IMR-90 (cell line): ENCODE measurements at regions not wholly inside any gene's neighbourhood (a gene's known extent, or its start where the extent isn't known, plus 50 kb on each side); places are given as distances from the start of the nearest gene placed in this dataset.

Experiments
- ATAC-seq: fragments of 200-7000 bp; cut with Tn5 transposase; 2 replicates; pipeline ENCODE4 v1.9.1; 2020; ENCODE audit warnings: low read depth, mild to moderate bottlenecking, moderate library complexity
- BruUV-seq: library from RNA; stranded (reverse); fragments of 400-500 nt; replicated peaks from 2 replicates; lab custom pipeline; 2021; lab: Mats Ljungman, UMichigan
- CTCF ChIA-PET: fragments of 300-600 bp; formaldehyde crosslinking; extraction: SDS; loops from one replicate; lab custom pipeline; 2021; ENCODE audit warnings: antibody characterized with exemption; lab: Yijun Ruan, JAX
- POLR2A ChIA-PET: fragments of 300-600 bp; sonication (Branson Sonifier 250); formaldehyde crosslinking; loops from one replicate; lab custom pipeline; 2022; ENCODE audit warnings: antibody characterized with exemption; ENCODE audit not compliant: unreplicated experiment; lab: Charles Lee
- DNase-seq: peaks from one replicate; pipeline ENCODE4 v3.0.0; 2013
- H2AFZ ChIP-seq: replicated peaks from 2 replicates; pipeline ENCODE3; 2013; ENCODE audit warnings: low read length, mild to moderate bottlenecking; ENCODE audit not compliant: poor library complexity
- H2AK5ac ChIP-seq: 2 replicates; pipeline ENCODE4 v1.6.1; 2013; ENCODE audit warnings: low read depth, low read length, inconsistent platforms
- H2AK9ac ChIP-seq: replicated peaks from 2 replicates; pipeline ENCODE3; 2013; ENCODE audit warnings: mild to moderate bottlenecking, low read depth, low read length, moderate library complexity; ENCODE audit not compliant: poor library complexity
- H2BK120ac ChIP-seq: 2 replicates; pipeline ENCODE4 v1.6.1; 2013; ENCODE audit warnings: low read depth, low read length, inconsistent platforms
- H2BK15ac ChIP-seq: 3 replicates; pipeline ENCODE4 v1.6.1; 2013; ENCODE audit warnings: low read depth, low read length, inconsistent platforms
- H2BK20ac ChIP-seq: 2 replicates; pipeline ENCODE4 v1.6.1; 2013; ENCODE audit warnings: low read depth, mild to moderate bottlenecking, inconsistent platforms, low read length, moderate library complexity
- H2BK5ac ChIP-seq: 2 replicates; pipeline ENCODE4 v1.6.1; 2013; ENCODE audit warnings: mild to moderate bottlenecking, low read depth, low read length, inconsistent platforms; ENCODE audit not compliant: poor library complexity, severe bottlenecking
- H3K14ac ChIP-seq: replicated peaks from 2 replicates; pipeline ENCODE4 v1.6.1; 2013; ENCODE audit warnings: low read depth, low read length, inconsistent platforms
- H3K18ac ChIP-seq: 2 replicates; pipeline ENCODE4 v1.6.1; 2013; ENCODE audit warnings: low read depth, low read length, control low read depth
- H3K23ac ChIP-seq: 2 replicates; pipeline ENCODE4 v1.6.1; 2013; ENCODE audit warnings: low read depth, low read length, inconsistent platforms
- H3K27ac ChIP-seq: 2 replicates; pipeline ENCODE4 v1.5.1; 2013; ENCODE audit warnings: mild to moderate bottlenecking, control low read depth, low read length; ENCODE audit not compliant: insufficient read depth
- H3K27me3 ChIP-seq: 2 replicates; pipeline ENCODE4 v1.6.1; 2013; ENCODE audit warnings: low read length; ENCODE audit not compliant: control insufficient read depth, insufficient read depth
- H3K36me3 ChIP-seq: 2 replicates; pipeline ENCODE4 v1.6.1; 2013; ENCODE audit warnings: low read length, mixed read lengths; ENCODE audit not compliant: control insufficient read depth, insufficient read depth
- H3K4ac ChIP-seq: 2 replicates; pipeline ENCODE4 v1.6.1; 2013; ENCODE audit warnings: low read depth, low read length, inconsistent platforms
- H3K4me1 ChIP-seq: 2 replicates; pipeline ENCODE4 v1.6.1; 2013; ENCODE audit warnings: low read length, mixed read lengths; ENCODE audit not compliant: control insufficient read depth, insufficient read depth
- H3K4me2 ChIP-seq: 2 replicates; pipeline ENCODE4 v1.6.1; 2013; ENCODE audit warnings: low read depth, mild to moderate bottlenecking, control low read depth, low read length, moderate library complexity
- H3K4me3 ChIP-seq: 2 replicates; pipeline ENCODE4 v1.5.1; 2013; ENCODE audit warnings: low read depth, mild to moderate bottlenecking, control low read depth, low read length, moderate library complexity; ENCODE audit not compliant: insufficient read depth
- H3K56ac ChIP-seq: 2 replicates; pipeline ENCODE4 v1.6.1; 2013; ENCODE audit warnings: low read length, inconsistent platforms; ENCODE audit not compliant: insufficient read depth; ENCODE audit errors: extremely low read depth
- H3K79me1 ChIP-seq, 2 experiments: 2 replicates each; pipeline ENCODE4 v1.6.1; 2013; ENCODE audit warnings: low read length in 2 of 2, inconsistent platforms in 1 of 2, low read depth in 1 of 2
- H3K9ac ChIP-seq: 2 replicates; pipeline ENCODE4 v1.6.1; 2013; ENCODE audit warnings: low read depth, low read length, control low read depth
- H3K9me1 ChIP-seq: 2 replicates; pipeline ENCODE4 v1.6.1; 2013; ENCODE audit warnings: low read length, inconsistent platforms; ENCODE audit not compliant: insufficient read depth
- H3K9me3 ChIP-seq: 2 replicates; pipeline ENCODE4 v1.6.1; 2013; ENCODE audit warnings: low read length; ENCODE audit not compliant: control insufficient read depth, insufficient read depth
- H4K20me1 ChIP-seq: 2 replicates; pipeline ENCODE4 v1.6.1; 2013; ENCODE audit warnings: low read length, inconsistent platforms; ENCODE audit not compliant: insufficient read depth
- H4K5ac ChIP-seq: 2 replicates; pipeline ENCODE4 v1.6.1; 2013; ENCODE audit warnings: mild to moderate bottlenecking, low read depth, low read length, control low read depth
- H4K8ac ChIP-seq, 2 experiments: 2 replicates each; pipeline ENCODE4 v1.6.1; 2013; ENCODE audit warnings: low read depth in 2 of 2, low read length in 2 of 2, control low read depth in 1 of 2, inconsistent platforms in 1 of 2
- H4K91ac ChIP-seq: 2 replicates; pipeline ENCODE4 v1.6.1; 2013; ENCODE audit warnings: low read depth, low read length, inconsistent platforms; ENCODE audit not compliant: insufficient read depth
- BHLHE40 ChIP-seq: fragments of 150-350 bp; IDR thresholded peaks from 2 replicates; pipeline ENCODE4 v1.6.1; 2016; ENCODE audit warnings: mild to moderate bottlenecking, low read depth, low read length
- FOS ChIP-seq: fragments of 150-350 bp; IDR thresholded peaks from 2 replicates; pipeline ENCODE4 v1.6.1; 2016; ENCODE audit warnings: low read depth, low read length
- MAZ ChIP-seq: IDR thresholded peaks from 2 replicates; pipeline ENCODE4 v1.6.1; 2012; ENCODE audit warnings: low read depth, mild to moderate bottlenecking, low read length, improper control_type of control experiment, moderate library complexity, borderline replicate concordance
- MXI1 ChIP-seq: IDR thresholded peaks from 2 replicates; pipeline ENCODE4 v1.6.1; 2012; ENCODE audit warnings: low read depth, mild to moderate bottlenecking, low read length, moderate library complexity, borderline replicate concordance
- NFE2L2 ChIP-seq: fragments of 150-350 bp; IDR thresholded peaks from 2 replicates; pipeline ENCODE4 v1.6.1; 2016; ENCODE audit warnings: low read depth, mild to moderate bottlenecking, low read length
- POLR2A ChIP-seq: IDR thresholded peaks from 2 replicates; pipeline ENCODE4 v1.6.1; 2012; ENCODE audit warnings: mild to moderate bottlenecking, low read depth, low read length
- RAD21 ChIP-seq: IDR thresholded peaks from 2 replicates; pipeline ENCODE4 v1.6.1; 2012; ENCODE audit warnings: low read length, improper control_type of control experiment
- SMC3 ChIP-seq: fragments of 150-350 bp; IDR thresholded peaks from 2 replicates; pipeline ENCODE4 v1.6.1; 2016; ENCODE audit warnings: low read depth, mild to moderate bottlenecking, antibody characterized with exemption, low read length, moderate library complexity
- WGBS, 2 experiments: methylation state at CpG; one replicate each; pipeline versions ENCODE4 v1.1.5 to v1.1.7; 2013; ENCODE audit warnings: missing lambda C conversion rate in 2 of 2; ENCODE audit not compliant: insufficient read length in 1 of 2; ENCODE audit errors: extremely low coverage in 2 of 2; 5-methylcytosine and 5-hydroxymethylcytosine counted together
- dilution Hi-C: fragments of 300-500 bp; cut with HindIII; formaldehyde crosslinking; loops from one replicate; pipeline ENCODE4 v1.14.3; 2018; ENCODE audit warnings: low sequenced_read_pairs; ENCODE audit not compliant: unreplicated experiment
- in situ Hi-C: fragments of 300-500 bp; cut with MboI; formaldehyde crosslinking; loops from 3 replicates; pipeline ENCODE4 v1.14.3; 2019; ENCODE audit warnings: low sequenced_read_pairs, inconsistent platforms, mixed read lengths
- intact Hi-C: fragments of 100-400 bp; cut with micrococcal nuclease; formaldehyde crosslinking; loops from 2 replicates; pipeline ENCODE4 v1.10.0; 2022
- TF ChIP-seq, protein P1 (sequence below): fragments of 150-350 bp; IDR thresholded peaks from 2 replicates; pipeline ENCODE4 v1.6.1; 2017; ENCODE audit warnings: mild to moderate bottlenecking, antibody characterized with exemption, low read length, low read depth

DNA sequence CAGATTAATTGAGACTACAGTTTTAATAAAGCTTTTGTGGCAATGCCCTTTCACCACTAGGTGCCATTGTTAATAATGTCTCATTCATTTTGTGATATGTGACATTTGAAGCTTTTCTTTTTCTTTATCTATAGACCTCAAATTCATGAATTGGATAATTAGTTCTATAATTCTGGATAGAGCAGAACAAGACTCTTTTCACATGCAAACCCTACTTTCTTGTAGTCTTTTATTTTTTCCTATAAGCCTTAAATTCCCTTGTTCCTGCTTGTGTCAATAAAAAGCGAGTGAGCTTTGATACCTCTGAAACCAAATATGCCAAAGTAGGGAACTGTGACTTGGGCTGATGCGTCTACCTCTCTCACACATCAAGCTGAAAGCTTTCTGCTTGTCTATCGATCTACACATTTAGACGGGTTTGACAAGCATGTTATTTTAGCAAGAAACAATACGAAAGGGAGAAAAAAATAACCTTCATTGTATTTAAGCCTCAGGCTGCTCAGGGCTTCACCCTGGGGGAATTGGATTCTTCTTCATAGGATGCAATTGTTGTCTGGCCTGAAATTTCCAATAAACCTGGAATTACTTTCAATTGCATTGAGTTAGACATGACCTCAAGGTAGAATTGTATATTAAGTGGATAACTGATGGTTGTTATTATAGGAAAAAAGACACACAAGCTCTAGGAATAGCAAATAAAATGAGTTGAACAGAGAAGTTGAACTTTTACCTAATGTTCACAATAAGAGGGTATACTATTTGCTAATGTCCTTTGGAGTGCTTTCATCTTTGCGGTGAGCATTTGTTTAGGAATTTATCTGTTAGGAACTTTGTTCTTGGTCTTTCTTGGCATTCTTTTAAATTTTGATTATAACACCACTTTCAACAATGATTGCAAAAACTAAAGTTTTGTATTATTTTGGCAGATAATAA, 1150.2 kb upstream of the PCDH9 start (continued):
- TF ChIP-seq RAD21, result no peak

DNA sequence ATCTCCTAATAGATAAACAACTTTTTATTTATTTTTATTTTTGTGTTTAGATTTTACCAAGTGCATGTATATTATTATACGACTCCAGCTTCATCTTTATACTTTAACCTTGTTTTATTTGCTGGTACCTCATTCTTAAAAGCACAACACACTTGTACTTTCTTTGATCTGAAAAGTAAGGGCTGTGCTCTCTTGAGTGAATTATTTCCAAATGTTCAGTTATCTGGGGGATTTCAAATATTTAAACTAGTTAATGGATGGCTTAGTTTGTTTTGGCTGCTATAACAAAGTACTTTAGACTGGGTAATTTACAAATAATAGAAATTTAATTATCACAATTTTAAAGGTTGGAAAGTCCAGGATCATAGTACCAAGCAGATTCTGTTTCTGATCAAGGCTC, 1148.2 kb upstream of the PCDH9 start:
- no peak overlapping the region for H3K56ac ChIP-seq
- no peak overlapping the region for H4K5ac ChIP-seq
- no peak overlapping the region for H2AFZ ChIP-seq
- H2AK9ac ChIP-seq, result no peak overlapping the region
- H3K4ac ChIP-seq, result no peak overlapping the region
- DNase-seq (no peak), ATAC-seq (no peak)
- in situ Hi-C loops (no loop called here), intact Hi-C loops (no loop called here), dilution Hi-C loops (no loop called here)
- POLR2A ChIA-PET, result no interaction called here
- H3K79me1 ChIP-seq, result no peaks in the 10 kb centered on the region
- no CpG with 5 or more reads among the region's 1 CpG for WGBS, 2 experiments
- no peak overlapping the region for H3K4me3 ChIP-seq
- no peaks in the 10 kb centered on the region for H3K27me3 ChIP-seq
- H3K9me3 ChIP-seq, result peaks cover 3% of the 10 kb centered on the region
- no peak overlapping the region for H2BK5ac ChIP-seq
- no peak overlapping the region for H2AK5ac ChIP-seq
- no peak overlapping the region for H4K91ac ChIP-seq
- no peaks in the 10 kb centered on the region for H4K20me1 ChIP-seq
- BruUV-seq, result no TSS peak
- no peaks in the 10 kb centered on the region for H3K36me3 ChIP-seq
- H2BK15ac ChIP-seq, result no peak overlapping the region
- H3K18ac ChIP-seq, result no peak overlapping the region
- H2BK20ac ChIP-seq, result no peak overlapping the region
- no peak overlapping the region for H3K9ac ChIP-seq
- no peaks in the 10 kb centered on the region for H3K4me1 ChIP-seq
- H3K14ac ChIP-seq, result no peak overlapping the region
- TF ChIP-seq FOS (no peak), SMC3 (no peak), MAZ (no peak), RAD21 (no peak), POLR2A (no peak), MXI1 (no peak), BHLHE40 (no peak), NFE2L2 (no peak)
- TF ChIP-seq, protein P1, sequence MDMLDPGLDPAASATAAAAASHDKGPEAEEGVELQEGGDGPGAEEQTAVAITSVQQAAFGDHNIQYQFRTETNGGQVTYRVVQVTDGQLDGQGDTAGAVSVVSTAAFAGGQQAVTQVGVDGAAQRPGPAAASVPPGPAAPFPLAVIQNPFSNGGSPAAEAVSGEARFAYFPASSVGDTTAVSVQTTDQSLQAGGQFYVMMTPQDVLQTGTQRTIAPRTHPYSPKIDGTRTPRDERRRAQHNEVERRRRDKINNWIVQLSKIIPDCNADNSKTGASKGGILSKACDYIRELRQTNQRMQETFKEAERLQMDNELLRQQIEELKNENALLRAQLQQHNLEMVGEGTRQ, result no peak
- H3K23ac ChIP-seq, result no peak overlapping the region
- no peak overlapping the region for H3K27ac ChIP-seq
- H3K9me1 ChIP-seq, result no peaks in the 10 kb centered on the region
- H2BK120ac ChIP-seq, result no peak overlapping the region
- H4K8ac ChIP-seq, result no peak overlapping the region
- no peak overlapping the region for H3K4me2 ChIP-seq
- CTCF ChIA-PET, result no interaction called here
